Breast epithelium (tissue), 4 donors: ENCODE measurements at regions not wholly inside any gene's neighbourhood (a gene's known extent, or its start where the extent isn't known, plus 50 kb on each side); places are given as distances from the start of the nearest gene placed in this dataset.

Experiments
- DNase-seq, 2 donors: peaks; one replicate each; pipeline ENCODE4 v3.0.0-alpha.2; 2019; ENCODE audit warnings: low spot score in 2 of 2
- H3K27ac ChIP-seq, 2 donors: fragments of 200-600 bp; sonication (generic) in 1 of 2; one replicate each; pipeline ENCODE4 v1.5.1; 2016 to 2019; ENCODE audit warnings: mild to moderate bottlenecking in 1 of 2
- H3K27me3 ChIP-seq, 2 donors: fragments of 200-600 bp; sonication (generic) in 1 of 2; one replicate each; pipeline versions ENCODE4 v1.5.1 to v1.6.0; 2017 to 2019; ENCODE audit warnings: control low read depth in 1 of 2, mild to moderate bottlenecking in 1 of 2
- H3K36me3 ChIP-seq: fragments of 200-600 bp; one replicate; pipeline ENCODE4 v1.5.1; 2019
- H3K4me1 ChIP-seq, 2 donors: fragments of 200-600 bp; sonication (generic); one replicate each; pipeline ENCODE4 v1.5.1; 2016 to 2019; ENCODE audit warnings: control low read depth in 1 of 2
- H3K4me3 ChIP-seq, 3 donors: fragments of 200-600 bp; sonication (generic); 1 replicate in 2 of 3; 2 replicates in 1 of 3; pipeline ENCODE4 v1.5.1; 2016 to 2019; ENCODE audit warnings: mild to moderate bottlenecking in 3 of 3, moderate library complexity in 2 of 3
- H3K9me3 ChIP-seq, 2 donors: fragments of 200-600 bp; sonication (generic) in 1 of 2; one replicate each; pipeline ENCODE4 v1.5.1; 2016 to 2019; ENCODE audit warnings: control low read depth in 1 of 2
- POLR2A ChIP-seq: fragments of 450-650 bp; IDR thresholded peaks from one replicate; pipeline ENCODE4 v1.6.1; 2016; ENCODE audit warnings: antibody characterized with exemption, mild to moderate bottlenecking, moderate library complexity
- POLR2AphosphoS5 ChIP-seq, 3 donors: sonication (generic); formaldehyde crosslinking; IDR thresholded peaks; one replicate each; pipeline ENCODE4 v1.6.1; 2017; ENCODE audit warnings: antibody characterized with exemption in 3 of 3
- intact Hi-C: fragments of 100-400 bp; cut with DNase I; formaldehyde crosslinking; loops from one replicate; pipeline ENCODE4 v1.15.1; 2023; ENCODE audit warnings: low total_unique reads
- TF ChIP-seq, protein P1 (sequence below), 3 donors: fragments of 450-650 bp; IDR thresholded peaks; one replicate each; pipeline ENCODE4 v1.5.1; 2016 to 2017; ENCODE audit warnings: antibody characterized with exemption in 3 of 3, mild to moderate bottlenecking in 3 of 3, moderate library complexity in 3 of 3

DNA sequence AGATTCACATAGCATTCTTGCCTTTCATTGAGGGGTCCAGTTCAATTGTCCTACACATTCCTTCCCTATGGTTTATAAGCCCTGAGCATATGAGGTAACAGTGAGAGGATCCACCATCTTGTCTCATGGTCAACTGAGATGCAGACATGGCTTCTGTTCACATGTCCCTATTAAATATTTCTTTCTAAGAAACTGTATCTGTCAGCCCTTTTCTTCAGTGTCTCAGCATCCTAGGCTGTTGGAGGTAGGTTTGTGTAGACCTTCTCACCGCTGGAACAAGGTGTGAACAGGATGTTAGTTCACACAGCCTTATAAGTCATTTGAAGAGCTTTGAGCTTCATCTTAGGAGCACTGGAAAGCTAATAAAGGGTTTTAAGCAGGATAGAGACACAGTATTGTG lies 110.3 kb upstream of the EDNRB start:
- Histone ChIP-seq H3K4me1 (no peaks in the 10 kb centered on the region), H3K9me3 (no peaks in the 10 kb centered on the region), H3K4me3 (no peak overlapping the region), H3K36me3 (no peaks in the 10 kb centered on the region), H3K27ac (no peak overlapping the region), H3K27me3 (no peaks in the 10 kb centered on the region)
- TF ChIP-seq POLR2A, result no peak
- TF ChIP-seq POLR2AphosphoS5 (IDR thresholded peaks at IDR 0.05), result no peak
- TF ChIP-seq, protein P1, sequence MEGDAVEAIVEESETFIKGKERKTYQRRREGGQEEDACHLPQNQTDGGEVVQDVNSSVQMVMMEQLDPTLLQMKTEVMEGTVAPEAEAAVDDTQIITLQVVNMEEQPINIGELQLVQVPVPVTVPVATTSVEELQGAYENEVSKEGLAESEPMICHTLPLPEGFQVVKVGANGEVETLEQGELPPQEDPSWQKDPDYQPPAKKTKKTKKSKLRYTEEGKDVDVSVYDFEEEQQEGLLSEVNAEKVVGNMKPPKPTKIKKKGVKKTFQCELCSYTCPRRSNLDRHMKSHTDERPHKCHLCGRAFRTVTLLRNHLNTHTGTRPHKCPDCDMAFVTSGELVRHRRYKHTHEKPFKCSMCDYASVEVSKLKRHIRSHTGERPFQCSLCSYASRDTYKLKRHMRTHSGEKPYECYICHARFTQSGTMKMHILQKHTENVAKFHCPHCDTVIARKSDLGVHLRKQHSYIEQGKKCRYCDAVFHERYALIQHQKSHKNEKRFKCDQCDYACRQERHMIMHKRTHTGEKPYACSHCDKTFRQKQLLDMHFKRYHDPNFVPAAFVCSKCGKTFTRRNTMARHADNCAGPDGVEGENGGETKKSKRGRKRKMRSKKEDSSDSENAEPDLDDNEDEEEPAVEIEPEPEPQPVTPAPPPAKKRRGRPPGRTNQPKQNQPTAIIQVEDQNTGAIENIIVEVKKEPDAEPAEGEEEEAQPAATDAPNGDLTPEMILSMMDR (IDR thresholded peaks at IDR 0.05), result no peak
- DNase-seq, result no peak
- intact Hi-C loops, result no loop called here

DNA sequence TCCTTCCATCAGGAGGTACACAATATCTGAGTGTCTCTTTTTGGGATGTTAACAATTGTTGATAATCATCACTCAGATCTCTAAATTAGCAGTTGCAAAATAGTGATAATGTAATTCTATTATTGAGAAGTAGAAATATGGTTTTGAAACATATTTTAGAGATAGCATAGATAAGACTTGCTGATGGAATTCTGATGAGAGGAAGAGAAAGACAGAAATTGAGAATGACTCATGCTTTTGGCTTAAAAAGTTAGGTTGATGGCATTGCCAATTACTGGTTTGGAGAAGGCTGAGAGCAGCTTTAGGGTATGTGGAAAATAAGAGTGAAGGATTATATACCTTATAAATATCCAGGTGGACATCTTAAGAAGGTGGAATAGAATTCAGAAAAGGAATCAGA lies 106.4 kb upstream of the EDNRB start:
- Histone ChIP-seq H3K36me3 (no peaks in the 10 kb centered on the region), H3K4me1 (no peaks in the 10 kb centered on the region), H3K27me3 (no peaks in the 10 kb centered on the region), H3K4me3 (no peak overlapping the region), H3K27ac (no peak overlapping the region), H3K9me3 (no peaks in the 10 kb centered on the region)
- DNase-seq, result no peak
- no peak for TF ChIP-seq POLR2A
- TF ChIP-seq, protein P1 (IDR thresholded peaks at IDR 0.05), result no peak
- no peak for TF ChIP-seq POLR2AphosphoS5 (IDR thresholded peaks at IDR 0.05)
- intact Hi-C loops, result no loop called here

DNA sequence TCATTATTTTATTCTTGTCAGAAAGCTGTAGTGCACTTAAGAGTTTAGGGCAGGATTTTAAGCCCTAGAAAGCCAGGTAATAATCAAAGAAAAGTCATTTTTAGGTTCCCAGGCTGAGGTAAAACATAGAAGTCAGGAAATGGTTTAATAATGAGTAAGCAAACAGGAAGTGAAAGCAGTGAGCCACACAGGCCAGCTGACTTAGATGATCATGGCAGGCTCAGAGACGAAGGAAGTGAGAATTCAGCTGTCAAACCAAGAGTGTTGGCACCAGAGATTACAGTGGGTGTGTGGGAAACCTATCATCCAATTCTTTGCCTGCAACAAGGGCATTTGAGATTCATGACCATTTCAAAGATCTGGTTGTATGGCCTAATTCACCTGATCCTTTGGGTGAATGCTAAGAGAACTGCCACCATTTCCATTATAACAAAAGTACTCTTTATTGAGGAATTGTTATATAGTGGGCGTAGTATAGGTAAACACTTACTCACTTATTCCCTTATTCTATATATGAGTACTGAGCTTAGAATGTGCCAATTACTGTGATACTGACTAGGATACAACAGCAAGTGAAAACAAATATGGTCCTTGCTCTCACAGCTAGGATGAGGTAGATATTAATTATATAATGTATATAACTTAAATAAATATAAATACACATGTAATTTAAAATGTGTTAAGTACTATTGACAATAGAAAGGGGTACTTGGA lies 103.7 kb upstream of the EDNRB start:
- DNase-seq, result no peak
- Histone ChIP-seq H3K9me3 (peaks cover 0 to 4% of the 10 kb centered on the region in 2 donors), H3K36me3 (no peaks in the 10 kb centered on the region), H3K27ac (no peak overlapping the region), H3K27me3 (no peaks in the 10 kb centered on the region), H3K4me1 (no peaks in the 10 kb centered on the region), H3K4me3 (no peak overlapping the region)
- TF ChIP-seq POLR2A, result no peak
- no peak for TF ChIP-seq POLR2AphosphoS5 (IDR thresholded peaks at IDR 0.05)
- TF ChIP-seq, protein P1 (IDR thresholded peaks at IDR 0.05), result no peak
- intact Hi-C loops, result no loop called here

DNA sequence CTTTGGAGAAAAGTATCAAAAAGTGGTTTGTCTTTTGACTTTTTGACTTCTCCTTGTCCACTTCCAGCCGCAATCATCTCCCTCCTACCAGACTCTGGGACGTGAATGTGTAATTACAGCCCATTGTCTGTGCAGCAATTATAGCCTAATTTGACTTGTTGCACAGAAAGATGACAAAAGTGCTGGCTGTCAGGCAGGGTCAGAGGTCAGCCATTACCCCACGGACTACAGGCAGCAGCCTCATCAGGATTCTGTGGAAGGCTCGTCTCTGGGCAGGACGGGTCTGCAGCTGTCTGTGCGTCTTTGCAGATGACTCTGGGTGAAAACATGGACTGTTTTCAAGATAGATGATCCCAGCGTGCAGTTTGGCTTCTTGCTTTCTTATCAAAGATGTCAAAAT lies 102.2 kb upstream of the EDNRB start:
- H3K36me3 ChIP-seq, result no peaks in the 10 kb centered on the region
- no peak overlapping the region for H3K27ac ChIP-seq
- H3K4me1 ChIP-seq, result no peaks in the 10 kb centered on the region
- DNase-seq, result no peak
- peaks cover 0 to 11% of the 10 kb centered on the region in 2 donors for H3K9me3 ChIP-seq
- no peak overlapping the region for H3K4me3 ChIP-seq
- no peaks in the 10 kb centered on the region for H3K27me3 ChIP-seq
- intact Hi-C loops, result no loop called here
- TF ChIP-seq, protein P1 (IDR thresholded peaks at IDR 0.05), result no peak
- TF ChIP-seq POLR2A (no peak), POLR2AphosphoS5 (IDR thresholded peaks at IDR 0.05) (no peak)

DNA sequence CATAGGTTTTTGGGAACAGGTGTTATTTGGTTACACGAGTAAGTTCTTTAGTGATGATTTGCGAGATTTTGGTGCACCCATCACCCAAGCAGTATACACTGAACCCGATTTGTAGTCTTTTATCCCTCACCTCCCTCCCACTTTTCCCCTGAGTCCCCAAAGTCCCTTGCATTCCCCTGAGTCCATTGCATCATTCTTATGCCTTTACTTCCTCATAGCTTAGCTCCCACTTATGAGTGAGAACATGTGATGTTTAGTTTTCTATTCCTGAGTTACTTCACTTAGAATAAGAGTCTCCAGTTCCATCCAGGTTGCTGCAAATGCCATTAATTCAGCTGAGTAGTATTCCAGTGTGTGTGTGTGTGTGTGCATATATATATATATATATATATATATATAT lies 97.2 kb upstream of the EDNRB start:
- intact Hi-C loops, result no loop called here
- Histone ChIP-seq H3K4me1 (no peaks in the 10 kb centered on the region), H3K4me3 (no peak overlapping the region), H3K9me3 (peaks cover 0 to 17% of the 10 kb centered on the region in 2 donors), H3K36me3 (no peaks in the 10 kb centered on the region), H3K27me3 (no peaks in the 10 kb centered on the region), H3K27ac (no peak overlapping the region)
- TF ChIP-seq POLR2A (no peak), POLR2AphosphoS5 (IDR thresholded peaks at IDR 0.05) (no peak)
- TF ChIP-seq, protein P1 (IDR thresholded peaks at IDR 0.05), result no peak
- DNase-seq, result no peak
